Adrenal gland (tissue), 5 donors: ENCODE measurements at regions not wholly inside any gene's neighbourhood (a gene's known extent, or its start where the extent isn't known, plus 50 kb on each side); places are given as distances from the start of the nearest gene placed in this dataset.

Source experiments
- POLR2A ChIP-seq, 2 donors: fragments of 450-650 bp; IDR thresholded peaks; one replicate each; pipeline ENCODE4 v1.6.1; 2017; ENCODE audit warnings: antibody characterized with exemption in 2 of 2, mild to moderate bottlenecking in 2 of 2, moderate library complexity in 1 of 2
- TF ChIP-seq, protein P1 (sequence below), 6 experiments: fragments of 450-650 bp in 4 of 6; fragments of 200-600 bp in 2 of 6; sonication (generic) in 1 of 6; IDR thresholded peaks; 1 replicate in 5 of 6; 2 replicates in 1 of 6; pipeline versions ENCODE4 v1.5.1 to v1.8.0; 2016 to 2021; ENCODE audit warnings: antibody characterized with exemption in 6 of 6, mild to moderate bottlenecking in 2 of 6, moderate library complexity in 1 of 6
- donor health status: DM: no; HTN: no; CAD: no.

DNA sequence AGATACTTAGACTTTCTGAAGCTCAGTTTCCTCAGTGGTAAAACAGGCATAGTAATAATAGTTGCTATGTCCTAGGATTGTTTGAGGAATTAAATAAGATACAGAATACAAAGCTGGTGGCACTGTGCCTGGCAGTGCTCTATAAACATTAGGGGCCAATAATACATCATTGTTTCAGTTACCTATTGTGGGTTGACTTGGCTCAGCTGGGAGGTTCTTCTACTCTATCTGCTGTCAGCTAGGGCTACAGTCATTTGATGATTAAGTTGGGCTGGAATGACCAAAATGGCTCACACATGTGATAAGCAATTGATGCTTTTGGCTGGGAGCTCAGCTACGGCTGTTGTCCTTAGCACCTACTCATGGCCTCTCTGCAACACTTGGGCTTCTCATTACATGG, 121.2 kb upstream of the USP9X start:
- TF ChIP-seq, protein P1, sequence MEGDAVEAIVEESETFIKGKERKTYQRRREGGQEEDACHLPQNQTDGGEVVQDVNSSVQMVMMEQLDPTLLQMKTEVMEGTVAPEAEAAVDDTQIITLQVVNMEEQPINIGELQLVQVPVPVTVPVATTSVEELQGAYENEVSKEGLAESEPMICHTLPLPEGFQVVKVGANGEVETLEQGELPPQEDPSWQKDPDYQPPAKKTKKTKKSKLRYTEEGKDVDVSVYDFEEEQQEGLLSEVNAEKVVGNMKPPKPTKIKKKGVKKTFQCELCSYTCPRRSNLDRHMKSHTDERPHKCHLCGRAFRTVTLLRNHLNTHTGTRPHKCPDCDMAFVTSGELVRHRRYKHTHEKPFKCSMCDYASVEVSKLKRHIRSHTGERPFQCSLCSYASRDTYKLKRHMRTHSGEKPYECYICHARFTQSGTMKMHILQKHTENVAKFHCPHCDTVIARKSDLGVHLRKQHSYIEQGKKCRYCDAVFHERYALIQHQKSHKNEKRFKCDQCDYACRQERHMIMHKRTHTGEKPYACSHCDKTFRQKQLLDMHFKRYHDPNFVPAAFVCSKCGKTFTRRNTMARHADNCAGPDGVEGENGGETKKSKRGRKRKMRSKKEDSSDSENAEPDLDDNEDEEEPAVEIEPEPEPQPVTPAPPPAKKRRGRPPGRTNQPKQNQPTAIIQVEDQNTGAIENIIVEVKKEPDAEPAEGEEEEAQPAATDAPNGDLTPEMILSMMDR (IDR thresholded peaks at IDR 0.05): no peak
- TF ChIP-seq POLR2A (IDR thresholded peaks at IDR 0.05): no peak
